ENCODE measurements at regions not wholly inside any gene's neighbourhood (a gene's known extent, or its start where the extent isn't known, plus 50 kb on each side); places are given as distances from the start of the nearest gene placed in this dataset.

DNA sequence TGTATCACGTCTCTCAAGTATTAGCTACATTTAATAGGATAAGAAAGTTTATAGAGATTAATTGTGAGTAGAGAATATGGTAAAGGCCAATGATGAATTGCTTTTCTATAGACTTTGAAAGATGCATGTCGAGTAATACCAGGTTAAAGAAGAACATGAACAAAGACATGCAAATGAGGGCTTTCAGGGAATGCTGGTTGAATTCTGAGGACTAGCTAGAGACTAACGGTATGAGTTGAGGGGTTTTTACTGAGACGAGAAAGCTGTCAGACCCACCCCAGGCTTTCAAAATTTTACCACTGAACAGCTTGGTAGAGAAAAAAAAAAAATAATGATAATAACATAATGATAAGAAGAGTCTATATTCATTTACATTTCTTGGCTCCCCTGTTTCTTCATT lies 796.0 kb upstream of the CDH8 start:
- TF ChIP-seq, protein P1, sequence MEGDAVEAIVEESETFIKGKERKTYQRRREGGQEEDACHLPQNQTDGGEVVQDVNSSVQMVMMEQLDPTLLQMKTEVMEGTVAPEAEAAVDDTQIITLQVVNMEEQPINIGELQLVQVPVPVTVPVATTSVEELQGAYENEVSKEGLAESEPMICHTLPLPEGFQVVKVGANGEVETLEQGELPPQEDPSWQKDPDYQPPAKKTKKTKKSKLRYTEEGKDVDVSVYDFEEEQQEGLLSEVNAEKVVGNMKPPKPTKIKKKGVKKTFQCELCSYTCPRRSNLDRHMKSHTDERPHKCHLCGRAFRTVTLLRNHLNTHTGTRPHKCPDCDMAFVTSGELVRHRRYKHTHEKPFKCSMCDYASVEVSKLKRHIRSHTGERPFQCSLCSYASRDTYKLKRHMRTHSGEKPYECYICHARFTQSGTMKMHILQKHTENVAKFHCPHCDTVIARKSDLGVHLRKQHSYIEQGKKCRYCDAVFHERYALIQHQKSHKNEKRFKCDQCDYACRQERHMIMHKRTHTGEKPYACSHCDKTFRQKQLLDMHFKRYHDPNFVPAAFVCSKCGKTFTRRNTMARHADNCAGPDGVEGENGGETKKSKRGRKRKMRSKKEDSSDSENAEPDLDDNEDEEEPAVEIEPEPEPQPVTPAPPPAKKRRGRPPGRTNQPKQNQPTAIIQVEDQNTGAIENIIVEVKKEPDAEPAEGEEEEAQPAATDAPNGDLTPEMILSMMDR (IDR thresholded peaks at IDR 0.05; ENCODE audit: low read depth, low read length) = no peak
- no peak for DNase-seq (ENCODE audit: low read depth, low spot score)

DNA sequence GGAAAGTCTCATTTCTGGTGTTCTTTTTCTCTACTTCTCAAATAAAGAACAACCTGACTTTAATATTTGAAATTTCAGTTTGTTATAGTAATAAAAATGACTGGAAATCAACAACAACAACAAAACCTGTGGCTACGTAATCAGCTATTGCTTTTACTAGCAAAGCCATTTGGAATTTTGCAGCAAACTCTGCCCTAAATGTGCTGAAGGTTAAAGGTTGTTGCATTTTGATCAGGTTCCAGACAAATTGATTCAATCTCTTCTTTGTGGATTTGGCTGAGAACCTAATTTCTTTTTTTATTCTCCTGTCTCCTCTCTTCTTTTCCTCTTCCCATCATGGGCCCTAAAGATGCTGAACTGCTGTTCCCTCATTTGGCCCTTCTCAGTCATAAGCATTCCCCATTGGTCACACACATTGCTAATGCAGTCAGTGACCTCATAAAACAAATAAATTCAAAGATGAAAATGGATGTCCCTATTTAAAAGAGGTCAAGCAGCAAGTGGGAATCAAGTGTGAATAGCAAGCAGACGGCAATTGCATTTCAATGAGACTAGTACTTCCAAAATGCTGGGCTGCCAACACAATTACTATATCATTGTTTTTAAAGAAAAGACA lies 795.1 kb upstream of the CDH8 start:
- TF ChIP-seq, protein P1 (IDR thresholded peaks at IDR 0.05; ENCODE audit: low read depth, low read length) = no peak
- no peak for DNase-seq (ENCODE audit: low read depth, low spot score)
- H3K4me3 ChIP-seq (ENCODE audit: low read depth, low read length) = no peak overlapping the region
- in situ Hi-C loops (cut with HindIII; ENCODE audit: low sequenced_read_pairs) = no loop called here

More for the DNA sequence above, 796.0 kb upstream of the CDH8 start:
- in situ Hi-C loops (cut with HindIII; ENCODE audit: low sequenced_read_pairs) = no loop called here
- no peak overlapping the region for H3K4me3 ChIP-seq (ENCODE audit: low read depth, low read length)

GRCh38 chr16:62829607-62830006 lies 793.4 kb upstream of the CDH8 start:
- no peak overlapping the region for H3K4me3 ChIP-seq (ENCODE audit: low read depth, low read length)
- in situ Hi-C loops (cut with HindIII; ENCODE audit: low sequenced_read_pairs) = no loop called here
- DNase-seq (ENCODE audit: low read depth, low spot score) = no peak
- TF ChIP-seq, protein P1 (IDR thresholded peaks at IDR 0.05; ENCODE audit: low read depth, low read length) = no peak

GRCh38 chr16:62829084-62829483 lies 792.8 kb upstream of the CDH8 start:
- in situ Hi-C loops (cut with HindIII; ENCODE audit: low sequenced_read_pairs) = no loop called here
- DNase-seq (ENCODE audit: low read depth, low spot score) = no peak
- TF ChIP-seq, protein P1 (IDR thresholded peaks at IDR 0.05; ENCODE audit: low read depth, low read length) = no peak
- no peak overlapping the region for H3K4me3 ChIP-seq (ENCODE audit: low read depth, low read length)

- in situ Hi-C loops (cut with HindIII; ENCODE audit: low sequenced_read_pairs) = no loop called here
Observed at GRCh38 chr16:62821824-62822223, 785.6 kb upstream of the CDH8 start.

DNA sequence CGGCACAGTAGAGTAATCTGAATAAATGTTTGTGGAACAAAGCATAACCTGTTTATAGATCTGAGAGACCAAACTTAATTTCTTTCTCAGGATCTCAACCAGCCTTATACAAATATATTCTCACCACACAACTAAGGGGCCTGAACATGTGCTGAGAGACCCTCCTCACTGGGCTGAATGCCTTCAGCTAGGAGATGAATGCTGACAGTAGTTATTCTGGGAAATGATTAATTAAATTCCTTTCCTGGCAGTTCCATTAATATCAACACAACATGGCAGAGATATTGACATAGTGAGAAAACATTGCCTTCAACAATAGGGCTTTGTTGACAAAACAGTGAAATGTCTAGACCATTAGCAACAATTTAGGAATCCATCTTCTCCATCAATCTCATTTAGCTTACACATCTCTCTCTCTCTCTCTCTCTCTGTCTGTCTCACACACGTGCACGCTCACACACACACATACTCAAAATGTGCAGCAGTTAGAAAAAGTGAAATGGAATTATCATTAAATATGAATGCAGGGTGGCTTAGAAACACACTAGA lies 780.8 kb upstream of the CDH8 start:
- H3K4me3 ChIP-seq (ENCODE audit: low read depth, low read length) = no peak overlapping the region
- no peak for DNase-seq (ENCODE audit: low read depth, low spot score)
- in situ Hi-C loops (cut with HindIII; ENCODE audit: low sequenced_read_pairs) = no loop called here
- TF ChIP-seq, protein P1 (IDR thresholded peaks at IDR 0.05; ENCODE audit: low read depth, low read length) = no peak

More at GRCh38 chr16:62821824-62822223, 785.6 kb upstream of the CDH8 start:
- TF ChIP-seq, protein P1 (IDR thresholded peaks at IDR 0.05; ENCODE audit: low read depth, low read length) = no peak
- DNase-seq (ENCODE audit: low read depth, low spot score) = no peak
- H3K4me3 ChIP-seq (ENCODE audit: low read depth, low read length) = no peak overlapping the region
